Smooth muscle cell (in vitro differentiated cells): ENCODE measurements at regions not wholly inside any gene's neighbourhood (a gene's known extent, or its start where the extent isn't known, plus 50 kb on each side); places are given as distances from the start of the nearest gene placed in this dataset.
A peak's percentile ranks its signal among the peaks of the same experiment; 100 is the strongest.
"Not testable (repeated sequence)": the region's sequence is repeated elsewhere in the genome, so short reads cannot be mapped to it uniquely, and the experiment has no call there.

ENCODE experiments used
- DNase-seq: peaks from one replicate; lab custom pipeline; 2025; ENCODE audit not compliant: unreplicated experiment; lab: John Stamatoyannopoulos, UW
- H2AFZ ChIP-seq: fragments of 200-600 bp; sonication (generic); 2 replicates; pipeline ENCODE4 v1.6.0; 2016; ENCODE audit warnings: antibody characterized with exemption, low read depth, mild to moderate bottlenecking
- H3F3A ChIP-seq: fragments of 200-600 bp; sonication (generic); 2 replicates; pipeline ENCODE4 v1.6.0; 2017; ENCODE audit warnings: antibody characterized with exemption, low read depth
- H3K27ac ChIP-seq: fragments of 200-600 bp; sonication (generic); 2 replicates; pipeline ENCODE4 v1.5.1; 2016; ENCODE audit warnings: low read depth, mild to moderate bottlenecking
- H3K27me3 ChIP-seq: fragments of 200-600 bp; sonication (generic); 2 replicates; pipeline ENCODE4 v1.6.1; 2016; ENCODE audit warnings: low read depth, mild to moderate bottlenecking
- H3K36me3 ChIP-seq: fragments of 200-600 bp; sonication (generic); 2 replicates; pipeline ENCODE4 v1.5.1; 2016; ENCODE audit warnings: low read depth
- H3K4me1 ChIP-seq: fragments of 200-600 bp; sonication (generic); 2 replicates; pipeline ENCODE4 v1.5.1; 2016; ENCODE audit warnings: low read depth
- H3K4me2 ChIP-seq: fragments of 200-600 bp; sonication (generic); 2 replicates; pipeline ENCODE4 v1.6.0; 2016; ENCODE audit warnings: mild to moderate bottlenecking
- H3K4me3 ChIP-seq: fragments of 200-600 bp; sonication (generic); 2 replicates; pipeline ENCODE4 v1.5.1; 2016; ENCODE audit warnings: mild to moderate bottlenecking
- H3K79me2 ChIP-seq: fragments of 200-600 bp; sonication (generic); 2 replicates; pipeline ENCODE4 v1.6.0; 2016; ENCODE audit warnings: low read depth, mild to moderate bottlenecking
- H3K9ac ChIP-seq: fragments of 200-600 bp; sonication (generic); 2 replicates; pipeline ENCODE4 v1.6.0; 2016; ENCODE audit warnings: low read depth
- H3K9me3 ChIP-seq: fragments of 200-600 bp; sonication (generic); replicated peaks from 2 replicates; pipeline ENCODE4 v1.5.1; 2016; ENCODE audit warnings: low read depth
- H4K20me1 ChIP-seq: fragments of 200-600 bp; sonication (generic); 2 replicates; pipeline ENCODE4 v1.6.0; 2016; ENCODE audit warnings: low read depth
- WGBS: methylation state at CpG from one replicate; pipeline ENCODE4 v1.1.7; 2016; ENCODE audit warnings: low lambda C conversion rate; 5-methylcytosine and 5-hydroxymethylcytosine counted together
- TF ChIP-seq, protein P1 (sequence below): fragments of 200-600 bp; sonication (generic); IDR thresholded peaks from 2 replicates; pipeline ENCODE4 v1.5.1; 2017; ENCODE audit warnings: borderline replicate concordance, mild to moderate bottlenecking, antibody characterized with exemption; ENCODE audit not compliant: insufficient read depth, poor library complexity, severe bottlenecking

DNA sequence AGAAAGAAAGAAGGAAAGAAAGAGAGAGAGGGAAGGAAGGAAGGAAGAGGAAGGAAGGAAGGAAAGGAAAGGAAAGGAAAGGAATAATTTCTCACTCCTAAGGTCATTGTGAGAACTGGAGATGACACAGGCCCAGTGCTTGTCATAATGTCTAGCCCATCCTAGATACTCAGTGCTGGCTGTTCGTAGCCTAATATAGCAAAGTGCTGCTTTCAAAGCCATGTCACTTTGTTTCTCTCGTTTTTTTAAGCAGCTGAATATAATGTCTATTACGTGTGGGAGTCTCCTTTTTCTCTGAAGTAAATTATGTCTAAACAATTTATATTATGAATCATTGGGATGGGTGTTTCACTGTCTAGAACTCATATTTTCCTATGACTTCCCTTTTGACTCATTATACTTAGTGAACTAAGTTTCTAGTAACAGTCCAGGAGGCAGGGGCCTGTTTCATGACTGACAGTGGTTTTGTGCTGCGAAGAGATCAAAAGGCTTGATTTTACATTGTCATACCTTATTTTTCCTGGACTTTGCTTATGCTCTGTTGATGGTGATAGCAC, 327.0 kb upstream of the ZFP42 start:
- no peaks in the 10 kb centered on the region for H3K79me2 ChIP-seq
- no peak overlapping the region for H3K4me3 ChIP-seq
- H3K27ac ChIP-seq, result peak overlapping the region; percentile 77
- H4K20me1 ChIP-seq, result no peaks in the 10 kb centered on the region
- H3K4me1 ChIP-seq, result no peaks in the 10 kb centered on the region
- H3F3A ChIP-seq, result no peaks in the 10 kb centered on the region
- no peaks in the 10 kb centered on the region for H3K36me3 ChIP-seq
- peak overlapping the region; percentile 30 for H2AFZ ChIP-seq
- TF ChIP-seq, protein P1, sequence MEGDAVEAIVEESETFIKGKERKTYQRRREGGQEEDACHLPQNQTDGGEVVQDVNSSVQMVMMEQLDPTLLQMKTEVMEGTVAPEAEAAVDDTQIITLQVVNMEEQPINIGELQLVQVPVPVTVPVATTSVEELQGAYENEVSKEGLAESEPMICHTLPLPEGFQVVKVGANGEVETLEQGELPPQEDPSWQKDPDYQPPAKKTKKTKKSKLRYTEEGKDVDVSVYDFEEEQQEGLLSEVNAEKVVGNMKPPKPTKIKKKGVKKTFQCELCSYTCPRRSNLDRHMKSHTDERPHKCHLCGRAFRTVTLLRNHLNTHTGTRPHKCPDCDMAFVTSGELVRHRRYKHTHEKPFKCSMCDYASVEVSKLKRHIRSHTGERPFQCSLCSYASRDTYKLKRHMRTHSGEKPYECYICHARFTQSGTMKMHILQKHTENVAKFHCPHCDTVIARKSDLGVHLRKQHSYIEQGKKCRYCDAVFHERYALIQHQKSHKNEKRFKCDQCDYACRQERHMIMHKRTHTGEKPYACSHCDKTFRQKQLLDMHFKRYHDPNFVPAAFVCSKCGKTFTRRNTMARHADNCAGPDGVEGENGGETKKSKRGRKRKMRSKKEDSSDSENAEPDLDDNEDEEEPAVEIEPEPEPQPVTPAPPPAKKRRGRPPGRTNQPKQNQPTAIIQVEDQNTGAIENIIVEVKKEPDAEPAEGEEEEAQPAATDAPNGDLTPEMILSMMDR, result no peak
- no peaks in the 10 kb centered on the region for H3K9me3 ChIP-seq
- WGBS, result 22% methylated on average over 4 of the region's 4 CpGs
- H3K4me2 ChIP-seq, result peak overlapping the region; percentile 33
- no peak for DNase-seq
- peak overlapping the region; percentile 2 for H3K9ac ChIP-seq
- H3K27me3 ChIP-seq, result no peaks in the 10 kb centered on the region

DNA sequence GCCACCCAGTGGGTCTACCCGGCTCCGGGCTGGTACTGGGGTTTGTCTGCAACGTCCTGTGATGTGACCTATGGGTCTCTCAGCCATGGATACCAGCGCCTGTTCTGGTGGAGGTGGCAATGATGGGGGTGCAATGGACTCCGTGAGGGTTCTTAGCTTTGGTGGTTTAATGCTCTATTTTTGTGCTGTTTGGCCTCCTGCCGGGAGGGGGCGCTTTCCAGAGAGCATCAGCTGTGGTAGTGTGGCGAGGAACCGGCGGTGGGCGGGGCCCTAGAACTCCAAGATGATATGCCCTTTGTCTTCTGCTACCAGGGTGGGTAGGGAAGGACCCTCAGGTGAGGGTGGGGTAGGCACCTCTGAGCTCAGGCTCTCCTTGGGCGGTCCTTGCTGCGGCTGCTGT, 324.1 kb upstream of the ZFP42 start:
- H4K20me1 ChIP-seq, H3K9ac ChIP-seq, H3F3A ChIP-seq, H3K4me1 ChIP-seq, H2AFZ ChIP-seq, H3K79me2 ChIP-seq, DNase-seq, H3K9me3 ChIP-seq, H3K27ac ChIP-seq, H3K27me3 ChIP-seq, H3K36me3 ChIP-seq, H3K4me3 ChIP-seq, H3K4me2 ChIP-seq: not testable (repeated sequence)
- WGBS, result 94% methylated on average over 11 of the region's 13 CpGs

DNA sequence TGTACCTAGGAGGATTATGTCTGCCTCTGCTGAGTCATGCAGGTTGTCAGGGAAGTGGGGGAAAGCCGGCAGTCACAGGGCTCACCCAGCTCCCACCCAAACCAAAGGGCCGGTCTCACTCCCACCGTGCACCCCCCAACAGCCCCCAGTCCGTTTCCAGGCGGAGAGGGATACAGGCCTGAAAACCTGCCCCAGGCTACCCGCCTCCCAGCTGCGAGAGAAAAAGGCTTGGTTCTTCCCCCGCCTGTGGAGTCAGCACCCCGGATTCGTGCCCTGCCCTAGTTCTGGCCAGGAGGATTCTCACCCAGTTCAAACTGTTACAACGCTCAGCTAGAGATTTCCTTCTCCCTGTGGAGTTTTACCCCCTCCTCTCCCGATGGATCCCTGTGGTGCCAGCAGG, 323.6 kb upstream of the ZFP42 start:
- H3K79me2 ChIP-seq, H3K4me1 ChIP-seq, H3K9ac ChIP-seq, H3K4me2 ChIP-seq, H2AFZ ChIP-seq, H3K4me3 ChIP-seq, H4K20me1 ChIP-seq, H3K27me3 ChIP-seq, H3K27ac ChIP-seq, H3K9me3 ChIP-seq, H3F3A ChIP-seq, H3K36me3 ChIP-seq, DNase-seq: not testable (repeated sequence)
- WGBS, result 94% methylated on average over 9 of the region's 12 CpGs

DNA sequence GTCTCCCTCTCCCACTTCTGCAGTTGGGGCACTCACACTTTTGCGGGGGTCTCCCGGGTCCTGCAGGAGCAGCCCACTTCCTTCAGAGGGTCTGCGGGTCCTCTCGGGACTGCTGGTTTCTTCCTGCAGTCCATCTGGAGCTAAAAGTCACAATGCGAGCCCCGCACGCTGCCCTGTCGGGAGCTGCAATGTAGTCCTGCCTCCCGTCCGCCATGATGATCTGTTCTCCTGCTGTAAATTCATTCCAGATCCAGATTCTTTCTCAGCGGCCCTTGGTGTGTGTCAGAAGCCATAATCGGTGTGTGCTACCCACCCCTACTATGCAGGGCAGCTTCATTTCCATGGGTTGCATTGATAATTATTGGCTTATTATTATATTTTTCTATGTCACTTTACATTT, 323.0 kb upstream of the ZFP42 start:
- not testable (repeated sequence) for H3K27ac ChIP-seq, H3K9me3 ChIP-seq, H3K4me2 ChIP-seq, H3K27me3 ChIP-seq, H3K4me1 ChIP-seq, H3K36me3 ChIP-seq, H3K9ac ChIP-seq, H2AFZ ChIP-seq, H3F3A ChIP-seq, H4K20me1 ChIP-seq, H3K4me3 ChIP-seq, H3K79me2 ChIP-seq, DNase-seq
- WGBS, result 96% methylated on average over 10 of the region's 12 CpGs

DNA sequence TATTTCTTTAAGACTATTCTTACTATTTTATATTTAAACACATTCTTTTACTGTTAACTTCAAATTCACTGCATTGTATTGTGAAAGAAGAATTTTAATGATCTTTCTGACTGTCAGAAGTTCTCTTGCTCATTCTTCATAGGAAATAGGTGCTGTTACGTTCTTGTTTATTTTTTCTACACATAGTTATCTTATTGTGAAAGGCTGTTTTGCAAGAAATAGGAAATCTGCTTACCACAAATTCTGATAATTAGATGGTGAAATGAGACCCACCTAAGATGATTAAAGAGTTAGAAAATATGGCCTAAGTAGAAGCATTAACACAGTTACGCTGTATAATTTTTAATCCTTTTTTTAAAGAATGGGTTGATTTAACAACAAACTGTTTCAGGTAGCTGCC, 316.1 kb upstream of the ZFP42 start:
- 89% methylated on average over 2 of the region's 2 CpGs for WGBS
- Histone ChIP-seq H3K79me2 (no peaks in the 10 kb centered on the region), H3K9me3 (no peaks in the 10 kb centered on the region)

More for the DNA sequence above, 316.1 kb upstream of the ZFP42 start:
- no peaks in the 10 kb centered on the region for H4K20me1 ChIP-seq
- no peak overlapping the region for H3K27ac ChIP-seq
- no peak overlapping the region for H3K4me2 ChIP-seq
- DNase-seq, result no peak
- H3K4me1 ChIP-seq, result no peaks in the 10 kb centered on the region
- no peak overlapping the region for H3K9ac ChIP-seq
- no peaks in the 10 kb centered on the region for H3K36me3 ChIP-seq
- H3K4me3 ChIP-seq, result no peak overlapping the region
- H2AFZ ChIP-seq, result no peak overlapping the region
- H3F3A ChIP-seq, result no peaks in the 10 kb centered on the region
- TF ChIP-seq, protein P1, result no peak
- no peaks in the 10 kb centered on the region for H3K27me3 ChIP-seq
